HG03575 (cell line): ENCODE measurements at regions not wholly inside any gene's neighbourhood (a gene's known extent, or its start where the extent isn't known, plus 50 kb on each side); places are given as distances from the start of the nearest gene placed in this dataset.

Source experiments
- ATAC-seq: cut with Tn5 transposase; IDR thresholded peaks from one replicate; pipeline ENCODE4 v1.9.1; 2021; ENCODE audit not compliant: unreplicated experiment, insufficient number of reproducible peaks, low FRiP score; ENCODE audit errors: extremely low read depth

- ATAC-seq, result no peak
Measured at GRCh38 chr18:5091741-5092140, 105.3 kb downstream of the AKAIN1 start.

- no peak for ATAC-seq
Measured at GRCh38 chr18:5075297-5075696, 121.8 kb downstream of the AKAIN1 start.

GRCh38 chr18:5073026-5073944 lies 123.8 kb downstream of the AKAIN1 start:
- ATAC-seq, result no peak

GRCh38 chr18:5068851-5069250 lies 128.2 kb downstream of the AKAIN1 start:
- ATAC-seq, result no peak

- no peak for ATAC-seq
Measured at GRCh38 chr18:5066380-5066977, 130.6 kb downstream of the AKAIN1 start.

- ATAC-seq, result no peak
Measured at GRCh38 chr18:5065615-5066014, 131.4 kb downstream of the AKAIN1 start.

- no peak for ATAC-seq
Measured at GRCh38 chr18:5064841-5065370, 132.2 kb downstream of the AKAIN1 start.

GRCh38 chr18:5061785-5062184 lies 135.3 kb downstream of the AKAIN1 start:
- ATAC-seq, result no peak

- ATAC-seq, result no peak
Measured at GRCh38 chr18:5060543-5060942, 136.5 kb downstream of the AKAIN1 start.

- ATAC-seq, result no peak
Measured at GRCh38 chr18:5059696-5060032, 137.4 kb downstream of the AKAIN1 start.

- no peak for ATAC-seq
Measured at GRCh38 chr18:5058768-5059695, 138.0 kb downstream of the AKAIN1 start.

GRCh38 chr18:5057386-5058348 lies 139.4 kb downstream of the AKAIN1 start:
- peak; percentile 56 for ATAC-seq

GRCh38 chr18:5052491-5052890 lies 144.6 kb downstream of the AKAIN1 start:
- ATAC-seq, result no peak

GRCh38 chr18:5051207-5051606 lies 145.8 kb downstream of the AKAIN1 start:
- no peak for ATAC-seq

- no peak for ATAC-seq
Measured at GRCh38 chr18:5049124-5049523, 147.9 kb downstream of the AKAIN1 start.

GRCh38 chr18:5040476-5040875 lies 156.6 kb downstream of the AKAIN1 start:
- ATAC-seq, result no peak

GRCh38 chr18:5036523-5036922 lies 160.5 kb downstream of the AKAIN1 start:
- no peak for ATAC-seq

- no peak for ATAC-seq
Measured at GRCh38 chr18:5031216-5031615, 165.8 kb downstream of the AKAIN1 start.
